HepG2 (cell line): ENCODE measurements at regions not wholly inside any gene's neighbourhood (a gene's known extent, or its start where the extent isn't known, plus 50 kb on each side); places are given as distances from the start of the nearest gene placed in this dataset.

Experiments used
- ATAC-seq: fragments of 200-7000 bp; cut with Tn5 transposase; 3 replicates; pipeline ENCODE4 v1.9.1; 2020; ENCODE audit warnings: mild to moderate bottlenecking, moderate library complexity
- BruUV-seq: library from RNA; stranded (reverse); fragments of 400-500 nt; replicated peaks from 2 replicates; lab custom pipeline; 2021; lab: Mats Ljungman, UMichigan
- CTCF ChIA-PET: fragments of 300-600 bp; formaldehyde crosslinking; extraction: SDS; loops from one replicate; lab custom pipeline; 2021; ENCODE audit warnings: low total read pairs, inconsistent platforms, low intra/inter-chr PET ratio; lab: Yijun Ruan, JAX
- POLR2A ChIA-PET: fragments of 350-600 bp; sonication (Branson Sonifier 250); formaldehyde crosslinking; loops from one replicate; lab custom pipeline; 2020; ENCODE audit warnings: antibody characterized with exemption, inconsistent platforms; lab: Yijun Ruan, JAX
- DNase-seq: peaks from one replicate; pipeline ENCODE4 v3.0.0-alpha.2; 2015; ENCODE audit warnings: low spot score
- FAIRE-seq: peaks from 3 replicates; lab custom pipeline; 2011; peaks lifted over from hg19 to GRCh38; lab: Jason Lieb, UNC
- H2AFZ ChIP-seq: one replicate; pipeline ENCODE4 v1.6.1; 2011; ENCODE audit warnings: low read length, inconsistent platforms
- H3K27ac ChIP-seq: fragments of 300-600 bp; 3 replicates; pipeline ENCODE4 v1.8.0; 2011; ENCODE audit warnings: mixed run types, mild to moderate bottlenecking, mixed read lengths, low read length, inconsistent platforms; ENCODE audit not compliant: insufficient read depth; ENCODE audit errors: extremely low read length
- H3K27me3 ChIP-seq, 2 experiments: fragments of 200-600 bp in 1 of 2; 2 replicates in 1 of 2; 3 replicates in 1 of 2; pipeline versions ENCODE4 v1.6.0 to v1.8.0; 2011; ENCODE audit warnings: low read length in 2 of 2, mild to moderate bottlenecking in 2 of 2, moderate library complexity in 2 of 2, inconsistent platforms in 1 of 2; ENCODE audit not compliant: insufficient read depth in 2 of 2, control insufficient read depth in 1 of 2
- H3K36me3 ChIP-seq, 2 experiments: fragments of 200-600 bp in 1 of 2; replicated peaks in 1 of 2; 2 replicates in 1 of 2; 3 replicates in 1 of 2; pipeline versions ENCODE4 v1.5.1 to v1.8.0; 2011; ENCODE audit warnings: low read length in 2 of 2, inconsistent platforms in 1 of 2; ENCODE audit not compliant: insufficient read depth in 2 of 2, control insufficient read depth in 1 of 2
- H3K4me1 ChIP-seq: 2 replicates; pipeline ENCODE4 v1.5.1; 2012; ENCODE audit warnings: low read length, inconsistent platforms; ENCODE audit not compliant: insufficient read depth
- H3K4me2 ChIP-seq: 2 replicates; pipeline ENCODE4 v1.6.0; 2011; ENCODE audit warnings: low read depth, low read length, inconsistent platforms
- H3K4me3 ChIP-seq, 3 experiments: fragments of 200-600 bp in 1 of 3; sonication (generic), shearing (Covaris generic) in 1 of 3; replicated peaks in 1 of 3; 2 replicates each; pipeline ENCODE4 v1.5.1; 2011 to 2016; ENCODE audit warnings: low read length in 3 of 3, inconsistent platforms in 2 of 3, low read depth in 2 of 3, mild to moderate bottlenecking in 2 of 3, control low read depth in 1 of 3, mixed read lengths in 1 of 3; ENCODE audit not compliant: insufficient read depth in 1 of 3
- H3K79me2 ChIP-seq: one replicate; pipeline ENCODE4 v1.6.1; 2011; ENCODE audit warnings: low read length, inconsistent platforms; ENCODE audit not compliant: insufficient read depth
- H3K9ac ChIP-seq: 2 replicates; pipeline ENCODE4 v1.6.0; 2011; ENCODE audit warnings: mild to moderate bottlenecking, low read depth, low read length, inconsistent platforms; ENCODE audit not compliant: insufficient read depth
- H3K9me3 ChIP-seq: 2 replicates; pipeline ENCODE4 v1.5.1; 2012; ENCODE audit warnings: mild to moderate bottlenecking, low read length
- H4K20me1 ChIP-seq: 2 replicates; pipeline ENCODE4 v1.6.0; 2011; ENCODE audit warnings: inconsistent platforms, mild to moderate bottlenecking, low read length, moderate library complexity; ENCODE audit not compliant: insufficient read depth
- CBX5 ChIP-seq: sonication (generic); formaldehyde crosslinking; IDR thresholded peaks from 2 replicates; pipeline ENCODE4 v1.4.0; 2020; ENCODE audit warnings: missing genetic modification reagents, borderline replicate concordance
- CEBPB ChIP-seq: IDR thresholded peaks from 2 replicates; pipeline ENCODE4 v1.6.1; 2011; ENCODE audit warnings: low read depth, low read length, improper control_type of control experiment, borderline replicate concordance
- CENPT ChIP-seq: sonication (generic); formaldehyde crosslinking; IDR thresholded peaks from 2 replicates; pipeline ENCODE4 v1.8.0; 2022; ENCODE audit warnings: low read depth, mild to moderate bottlenecking, moderate library complexity, missing genetic modification reagents
- IRF2 ChIP-seq: IDR thresholded peaks from 2 replicates; pipeline ENCODE4 v1.6.1; 2018; ENCODE audit warnings: missing genetic modification reagents, missing compliant biosample characterization
- MED13 ChIP-seq: sonication (generic); formaldehyde crosslinking; IDR thresholded peaks from 2 replicates; pipeline ENCODE4 v1.5.0; 2020; ENCODE audit warnings: missing genetic modification reagents
- MLXIP ChIP-seq: sonication (generic); formaldehyde crosslinking; IDR thresholded peaks from 2 replicates; pipeline ENCODE4 v1.9.0; 2021; ENCODE audit warnings: missing genetic modification reagents, borderline replicate concordance
- RERE ChIP-seq: IDR thresholded peaks from 2 replicates; pipeline ENCODE4 v1.6.1; 2016; ENCODE audit warnings: low read depth, missing genetic modification reagents, missing compliant biosample characterization
- RFXAP ChIP-seq: sonication (generic); formaldehyde crosslinking; IDR thresholded peaks from 2 replicates; pipeline ENCODE4 v1.4.0; 2020; ENCODE audit warnings: missing genetic modification reagents, borderline replicate concordance
- SPEN ChIP-seq: sonication (generic); formaldehyde crosslinking; IDR thresholded peaks from 2 replicates; pipeline ENCODE4 v1.5.1; 2020; ENCODE audit warnings: low read depth, mild to moderate bottlenecking, missing genetic modification reagents
- SUZ12 ChIP-seq: fragments of 150-350 bp; IDR thresholded peaks from 2 replicates; pipeline ENCODE4 v1.6.1; 2014; ENCODE audit warnings: low read depth, low read length
- TAF15 ChIP-seq: fragments of 200-400 bp; formaldehyde crosslinking; IDR thresholded peaks from one replicate; pipeline ENCODE4 v1.6.1; 2018; ENCODE audit warnings: mild to moderate bottlenecking, low read depth, low read length; ENCODE audit not compliant: poor library complexity, severe bottlenecking
- ZMYM3 ChIP-seq: sonication (generic); formaldehyde crosslinking; IDR thresholded peaks from 2 replicates; pipeline ENCODE4 v1.5.1; 2020; ENCODE audit warnings: mild to moderate bottlenecking, missing genetic modification reagents
- ZNF484 ChIP-seq: sonication (generic); formaldehyde crosslinking; IDR thresholded peaks from 2 replicates; pipeline ENCODE4 v1.5.1; 2020; ENCODE audit warnings: mild to moderate bottlenecking, low read depth, missing genetic modification reagents, borderline replicate concordance
- ZNF510 ChIP-seq: sonication (generic); formaldehyde crosslinking; IDR thresholded peaks from 2 replicates; pipeline ENCODE4 v1.4.0; 2020; ENCODE audit warnings: low read depth, mild to moderate bottlenecking, missing genetic modification reagents
- ZNF550 ChIP-seq: sonication (generic); formaldehyde crosslinking; IDR thresholded peaks from 2 replicates; pipeline ENCODE4 v1.4.0; 2020; ENCODE audit warnings: mild to moderate bottlenecking, missing genetic modification reagents, borderline replicate concordance
- ZNF773 ChIP-seq: sonication (generic); formaldehyde crosslinking; IDR thresholded peaks from 2 replicates; pipeline ENCODE4 v1.4.0; 2020; ENCODE audit warnings: missing genetic modification reagents, borderline replicate concordance
- in situ Hi-C: cut with HindIII; loops from 2 replicates; pipeline ENCODE4 v1.10.0; 2017; ENCODE audit warnings: low pct_unique_long_range_greater_than_20kb; ENCODE audit not compliant: extremely low pct_ligation_motif_present
- intact Hi-C: fragments of 100-400 bp; cut with micrococcal nuclease; formaldehyde crosslinking; loops from one replicate; pipeline ENCODE4 v1.10.0; 2022; ENCODE audit not compliant: unreplicated experiment
- TF ChIP-seq, protein P1 (sequence below): sonication (generic); formaldehyde crosslinking; conservative IDR thresholded peaks from 2 replicates; pipeline ENCODE4 v1.8.0; 2022; ENCODE audit warnings: low read depth, missing genetic modification reagents

- H3K36me3 ChIP-seq, result no peaks in the 10 kb centered on the region
- H4K20me1 ChIP-seq, result no peaks in the 10 kb centered on the region
- intact Hi-C loops (no loop called here), in situ Hi-C loops (no loop called here)
- H3K4me1 ChIP-seq, result no peaks in the 10 kb centered on the region
- H2AFZ ChIP-seq, result no peak overlapping the region
- H3K4me3 ChIP-seq, result no peak overlapping the region
- BruUV-seq, result no TSS peak
- H3K9me3 ChIP-seq, result peaks cover 56% of the 10 kb centered on the region
- H3K9ac ChIP-seq, result no peak overlapping the region
- ChIA-PET POLR2A (no interaction called here), CTCF (no interaction called here)
- no peak overlapping the region for H3K27ac ChIP-seq
- no peak for ATAC-seq
- no peak overlapping the region for H3K4me2 ChIP-seq
- H3K27me3 ChIP-seq, result no peaks in the 10 kb centered on the region
- FAIRE-seq, result no peak
- DNase-seq, result no peak
- no peaks in the 10 kb centered on the region for H3K79me2 ChIP-seq
- no peak for TF ChIP-seq MED13 (CRISPR knock-in tag)
- no peak for TF ChIP-seq SUZ12
- no peak for TF ChIP-seq CEBPB
- no peak for TF ChIP-seq ZNF484
- no peak for TF ChIP-seq MLXIP (CRISPR knock-in tag)
- no peak for TF ChIP-seq ZNF550
- no peak for TF ChIP-seq ZNF510
- TF ChIP-seq IRF2 (CRISPR knock-in tag), result no peak
- TF ChIP-seq ZNF773 (CRISPR knock-in tag), result no peak
- TF ChIP-seq RERE (CRISPR knock-in tag), result no peak
- TF ChIP-seq ZMYM3, result no peak
- no peak for TF ChIP-seq RFXAP (CRISPR knock-in tag)
- no peak for TF ChIP-seq TAF15
- TF ChIP-seq, protein P1, sequence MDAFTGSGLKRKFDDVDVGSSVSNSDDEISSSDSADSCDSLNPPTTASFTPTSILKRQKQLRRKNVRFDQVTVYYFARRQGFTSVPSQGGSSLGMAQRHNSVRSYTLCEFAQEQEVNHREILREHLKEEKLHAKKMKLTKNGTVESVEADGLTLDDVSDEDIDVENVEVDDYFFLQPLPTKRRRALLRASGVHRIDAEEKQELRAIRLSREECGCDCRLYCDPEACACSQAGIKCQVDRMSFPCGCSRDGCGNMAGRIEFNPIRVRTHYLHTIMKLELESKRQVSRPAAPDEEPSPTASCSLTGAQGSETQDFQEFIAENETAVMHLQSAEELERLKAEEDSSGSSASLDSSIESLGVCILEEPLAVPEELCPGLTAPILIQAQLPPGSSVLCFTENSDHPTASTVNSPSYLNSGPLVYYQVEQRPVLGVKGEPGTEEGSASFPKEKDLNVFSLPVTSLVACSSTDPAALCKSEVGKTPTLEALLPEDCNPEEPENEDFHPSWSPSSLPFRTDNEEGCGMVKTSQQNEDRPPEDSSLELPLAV (CRISPR knock-in tag), result no peak
- TF ChIP-seq CBX5, result no peak
- no peak for TF ChIP-seq CENPT (CRISPR knock-in tag)
- TF ChIP-seq SPEN (CRISPR knock-in tag), result no peak
Observed at GRCh38 chr18:4871197-4871596, 325.9 kb downstream of the AKAIN1 start.
